GM23248 (cell line): ENCODE measurements at regions not wholly inside any gene's neighbourhood (a gene's known extent, or its start where the extent isn't known, plus 50 kb on each side); places are given as distances from the start of the nearest gene placed in this dataset.
"Not testable (repeated sequence)": the region's sequence is repeated elsewhere in the genome, so short reads cannot be mapped to it uniquely, and the experiment has no call there.

Source experiments
- EZH2 ChIP-seq: fragments of 200-600 bp; sonication (generic); IDR thresholded peaks from 2 replicates; pipeline ENCODE4 v1.6.1; 2018; ENCODE audit warnings: antibody characterized with exemption, mild to moderate bottlenecking; ENCODE audit not compliant: insufficient read depth, poor library complexity, severe bottlenecking
- EZH2phosphoT487 ChIP-seq: fragments of 200-600 bp; sonication (generic); IDR thresholded peaks from 2 replicates; pipeline ENCODE4 v1.6.1; 2018; ENCODE audit warnings: antibody characterized with exemption, moderate library complexity, mild to moderate bottlenecking, low read depth; ENCODE audit not compliant: insufficient read depth

- not testable (repeated sequence) for TF ChIP-seq EZH2, EZH2phosphoT487
Measured at GRCh38 chr10:35776557-35776956, 134.5 kb upstream of the FZD8 start.
